Endodermal cell (in vitro differentiated cells): ENCODE measurements at regions not wholly inside any gene's neighbourhood (a gene's known extent, or its start where the extent isn't known, plus 50 kb on each side); places are given as distances from the start of the nearest gene placed in this dataset.

Source experiments
- DNase-seq: peaks from one replicate; pipeline ENCODE4 v3.0.0-alpha.2; 2017
- H3K27ac ChIP-seq: 2 replicates; pipeline ENCODE4 v1.5.1; 2013; ENCODE audit warnings: mild to moderate bottlenecking, low read depth, low read length, moderate library complexity
- H3K27me3 ChIP-seq: 2 replicates; pipeline ENCODE4 v1.6.1; 2013; ENCODE audit warnings: mild to moderate bottlenecking, low read length, moderate library complexity; ENCODE audit not compliant: insufficient read depth, control insufficient read depth, poor library complexity, severe bottlenecking
- H3K36me3 ChIP-seq: 2 replicates; pipeline ENCODE4 v1.7.0; 2013; ENCODE audit warnings: mild to moderate bottlenecking, low read length, moderate library complexity; ENCODE audit not compliant: control insufficient read depth, insufficient read depth
- H3K4me1 ChIP-seq: one replicate; pipeline ENCODE4 v1.7.0; 2013; ENCODE audit warnings: low read length; ENCODE audit not compliant: control insufficient read depth, insufficient read depth
- H3K4me3 ChIP-seq: 2 replicates; pipeline ENCODE4 v1.5.1; 2013; ENCODE audit warnings: mild to moderate bottlenecking, low read length, moderate library complexity
- H3K9ac ChIP-seq: 2 replicates; pipeline ENCODE4 v1.6.1; 2013; ENCODE audit warnings: mild to moderate bottlenecking, low read length, moderate library complexity; ENCODE audit not compliant: poor library complexity, severe bottlenecking; ENCODE audit errors: extremely low read depth
- H3K9me3 ChIP-seq: 2 replicates; pipeline ENCODE4 v1.6.1; 2013; ENCODE audit warnings: mild to moderate bottlenecking, low read length, moderate library complexity; ENCODE audit not compliant: control insufficient read depth
- H3K27ac Mint-ChIP-seq: 2 replicates; pipeline ENCODE4 v1.8.0; 2020; ENCODE audit warnings: mixed read lengths
- H3K27me3 Mint-ChIP-seq: 2 replicates; pipeline ENCODE4 v1.8.0; 2021; ENCODE audit warnings: mild to moderate bottlenecking, mixed read lengths; ENCODE audit not compliant: insufficient read depth
- H3K36me3 Mint-ChIP-seq: 2 replicates; pipeline ENCODE4 v1.8.0; 2020; ENCODE audit warnings: low read depth, mixed read lengths
- H3K4me1 Mint-ChIP-seq: 2 replicates; pipeline ENCODE4 v1.8.0; 2020; ENCODE audit warnings: mixed read lengths
- H3K4me3 Mint-ChIP-seq: 2 replicates; pipeline ENCODE4 v1.8.0; 2020; ENCODE audit warnings: mild to moderate bottlenecking, moderate library complexity, mixed read lengths
- H3K9me3 Mint-ChIP-seq: 2 replicates; pipeline ENCODE4 v1.8.0; 2020; ENCODE audit warnings: mild to moderate bottlenecking, mixed read lengths
- CTCF ChIP-seq: fragments of 200-600 bp; sonication (generic); conservative IDR thresholded peaks from 2 replicates; pipeline ENCODE4 v1.5.0; 2021; ENCODE audit warnings: antibody characterized with exemption, mild to moderate bottlenecking
- WGBS, 2 experiments: methylation state at CpG; one replicate each; pipeline versions ENCODE4 v1.1.5 to v1.1.7; 2013; ENCODE audit warnings: missing lambda C conversion rate in 2 of 2, mixed read lengths in 1 of 2; ENCODE audit not compliant: insufficient coverage in 1 of 2, insufficient read length in 1 of 2; 5-methylcytosine and 5-hydroxymethylcytosine counted together

GRCh38 chr12:91672130-91672529, 473.5 kb downstream of the BTG1 start:
- Mint-ChIP-seq H3K27ac (no peak overlapping the region), H3K4me1 (no peaks in the 10 kb centered on the region), H3K27me3 (no peaks in the 10 kb centered on the region), H3K4me3 (no peak overlapping the region), H3K9me3 (no peaks in the 10 kb centered on the region), H3K36me3 (no peaks in the 10 kb centered on the region)
- Histone ChIP-seq H3K4me1 (no peaks in the 10 kb centered on the region), H3K27ac (no peak overlapping the region), H3K36me3 (no peaks in the 10 kb centered on the region), H3K27me3 (no peaks in the 10 kb centered on the region), H3K9ac (no peak overlapping the region), H3K4me3 (no peak overlapping the region), H3K9me3 (no peaks in the 10 kb centered on the region)
- DNase-seq, result no peak
- no peak for TF ChIP-seq CTCF
- WGBS, 2 experiments, result 81 to 100% methylated on average over 1 of the region's 1 CpG

GRCh38 chr12:91667694-91668093, 478.0 kb downstream of the BTG1 start:
- H3K27ac Mint-ChIP-seq, result no peak overlapping the region
- H3K4me3 Mint-ChIP-seq, result no peak overlapping the region
- no peaks in the 10 kb centered on the region for H3K9me3 ChIP-seq
- no peaks in the 10 kb centered on the region for H3K36me3 Mint-ChIP-seq
- H3K4me1 ChIP-seq, result no peaks in the 10 kb centered on the region
- no peak overlapping the region for H3K27ac ChIP-seq
- no peaks in the 10 kb centered on the region for H3K36me3 ChIP-seq
- no peak overlapping the region for H3K4me3 ChIP-seq
- H3K27me3 ChIP-seq, result no peaks in the 10 kb centered on the region
- H3K27me3 Mint-ChIP-seq, result no peaks in the 10 kb centered on the region
- no peaks in the 10 kb centered on the region for H3K9me3 Mint-ChIP-seq
- WGBS, 2 experiments, result 95 to 100% methylated on average over 2 of the region's 2 CpGs
- no peaks in the 10 kb centered on the region for H3K4me1 Mint-ChIP-seq
- TF ChIP-seq CTCF, result no peak
- no peak for DNase-seq
- no peak overlapping the region for H3K9ac ChIP-seq

GRCh38 chr12:91663744-91664143, 481.1 kb upstream of the DCN start:
- no peaks in the 10 kb centered on the region for H3K9me3 ChIP-seq
- H3K36me3 ChIP-seq, result no peaks in the 10 kb centered on the region
- no peaks in the 10 kb centered on the region for H3K36me3 Mint-ChIP-seq
- H3K27ac Mint-ChIP-seq, result no peak overlapping the region
- H3K27ac ChIP-seq, result peak overlapping the region; percentile 19
- no peak overlapping the region for H3K4me3 Mint-ChIP-seq
- H3K4me1 Mint-ChIP-seq, result no peaks in the 10 kb centered on the region
- no peaks in the 10 kb centered on the region for H3K4me1 ChIP-seq
- no peaks in the 10 kb centered on the region for H3K27me3 Mint-ChIP-seq
- no peak for TF ChIP-seq CTCF
- no peak overlapping the region for H3K9ac ChIP-seq
- no peaks in the 10 kb centered on the region for H3K9me3 Mint-ChIP-seq
- no peak for DNase-seq
- no peak overlapping the region for H3K4me3 ChIP-seq
- H3K27me3 ChIP-seq, result no peaks in the 10 kb centered on the region
- 88 to 95% methylated on average over 3 to 4 of the region's 4 CpGs for WGBS, 2 experiments
